Common myeloid progenitor, CD34-positive (primary cell): ENCODE measurements at regions not wholly inside any gene's neighbourhood (a gene's known extent, or its start where the extent isn't known, plus 50 kb on each side); places are given as distances from the start of the nearest gene placed in this dataset.

Source experiments
- CTCF ChIA-PET: fragments of 350-600 bp; sonication (Branson Sonifier 250); formaldehyde crosslinking; loops from one replicate; lab custom pipeline; 2021; ENCODE audit warnings: antibody characterized with exemption; lab: Charles Lee
- POLR2A ChIA-PET: fragments of 350-600 bp; sonication (Branson Sonifier 250); formaldehyde crosslinking; loops from one replicate; lab custom pipeline; 2021; ENCODE audit warnings: antibody characterized with exemption; lab: Charles Lee
- DNase-seq, 3 donors: peaks; one replicate each; pipeline versions ENCODE4 v3.0.0 to v3.0.0-alpha.2; 2013
- H3K27ac ChIP-seq, 2 experiments: 1 replicate in 1 of 2; 2 replicates in 1 of 2; pipeline ENCODE4 v1.7.0; 2013; ENCODE audit warnings: inconsistent platforms in 2 of 2, low read length in 2 of 2, mild to moderate bottlenecking in 2 of 2, low read depth in 1 of 2, moderate library complexity in 1 of 2; ENCODE audit not compliant: severe bottlenecking in 2 of 2, insufficient read depth in 1 of 2, poor library complexity in 1 of 2
- H3K27me3 ChIP-seq, 5 experiments: replicated peaks in 2 of 5; 1 replicate in 3 of 5; 2 replicates in 2 of 5; pipeline versions ENCODE4 v1.6.1 to v1.7.0; 2013; ENCODE audit warnings: low read length in 4 of 5, mild to moderate bottlenecking in 2 of 5, moderate library complexity in 2 of 5, inconsistent platforms in 1 of 5; ENCODE audit not compliant: insufficient read depth in 5 of 5, control insufficient read depth in 4 of 5
- H3K36me3 ChIP-seq, 4 experiments: 1 replicate in 2 of 4; 2 replicates in 2 of 4; pipeline versions ENCODE4 v1.6.1 to v1.7.0; 2013; ENCODE audit warnings: low read length in 3 of 4, control low read depth in 1 of 4, mild to moderate bottlenecking in 1 of 4; ENCODE audit not compliant: control insufficient read depth in 4 of 4, insufficient read depth in 4 of 4
- H3K4me1 ChIP-seq, 4 experiments: 1 replicate in 3 of 4; 2 replicates in 1 of 4; pipeline versions ENCODE4 v1.6.1 to v1.7.1; 2013; ENCODE audit warnings: low read length in 3 of 4, mild to moderate bottlenecking in 3 of 4, control low read depth in 1 of 4, inconsistent platforms in 1 of 4, moderate library complexity in 1 of 4; ENCODE audit not compliant: control insufficient read depth in 4 of 4, insufficient read depth in 4 of 4; ENCODE audit errors: control extremely low read depth in 1 of 4
- H3K4me3 ChIP-seq, 7 experiments: 1 replicate in 4 of 7; 2 replicates in 3 of 7; pipeline versions ENCODE4 v1.5.1 to v1.7.0; 2013; ENCODE audit warnings: mild to moderate bottlenecking in 7 of 7, low read length in 6 of 7, moderate library complexity in 6 of 7, inconsistent platforms in 2 of 7, low read depth in 2 of 7, control low read depth in 1 of 7; ENCODE audit not compliant: insufficient read depth in 4 of 7, control insufficient read depth in 1 of 7; ENCODE audit errors: extremely low read depth in 1 of 7
- H3K9me3 ChIP-seq, 5 experiments: 1 replicate in 4 of 5; 2 replicates in 1 of 5; pipeline versions ENCODE4 v1.6.1 to v1.7.1; 2013; ENCODE audit warnings: low read length in 4 of 5, mild to moderate bottlenecking in 2 of 5, inconsistent platforms in 1 of 5, low read depth in 1 of 5, moderate library complexity in 1 of 5; ENCODE audit not compliant: control insufficient read depth in 4 of 5, insufficient read depth in 2 of 5; ENCODE audit errors: control extremely low read depth in 1 of 5
- WGBS: methylation state at CpG from one replicate; pipeline ENCODE4 v1.1.5; 2013; ENCODE audit not compliant: insufficient coverage; 5-methylcytosine and 5-hydroxymethylcytosine counted together

DNA sequence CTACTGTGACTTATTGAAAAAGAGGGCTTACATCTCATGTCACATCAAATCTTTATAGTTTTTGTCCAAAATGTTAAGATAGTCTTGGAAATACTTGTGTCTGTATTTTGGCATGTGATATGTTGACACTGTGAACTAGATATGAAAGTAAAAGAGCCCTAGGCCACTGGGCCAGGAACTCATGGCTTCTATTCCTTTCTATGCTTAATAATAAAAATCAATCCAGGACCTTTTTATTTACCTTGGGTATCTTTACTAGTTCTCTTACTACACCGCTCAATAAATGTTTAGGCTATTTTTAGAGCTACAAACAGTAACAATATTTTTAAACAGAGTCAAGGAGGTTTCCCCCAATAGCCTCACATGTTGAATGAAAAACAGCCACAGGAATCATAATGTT lies 348.6 kb upstream of the SLC24A2 start:
- Histone ChIP-seq H3K9me3 (no peaks in the 10 kb centered on the region), H3K36me3 (no peaks in the 10 kb centered on the region), H3K27me3 (no peaks in the 10 kb centered on the region), H3K4me1 (no peaks in the 10 kb centered on the region), H3K27ac (no peak overlapping the region), H3K4me3 (no peak overlapping the region)
- no peak for DNase-seq
- 100% methylated on average over 1 of the region's 1 CpG for WGBS
- CTCF ChIA-PET = no interaction called here
- POLR2A ChIA-PET = no interaction called here

DNA sequence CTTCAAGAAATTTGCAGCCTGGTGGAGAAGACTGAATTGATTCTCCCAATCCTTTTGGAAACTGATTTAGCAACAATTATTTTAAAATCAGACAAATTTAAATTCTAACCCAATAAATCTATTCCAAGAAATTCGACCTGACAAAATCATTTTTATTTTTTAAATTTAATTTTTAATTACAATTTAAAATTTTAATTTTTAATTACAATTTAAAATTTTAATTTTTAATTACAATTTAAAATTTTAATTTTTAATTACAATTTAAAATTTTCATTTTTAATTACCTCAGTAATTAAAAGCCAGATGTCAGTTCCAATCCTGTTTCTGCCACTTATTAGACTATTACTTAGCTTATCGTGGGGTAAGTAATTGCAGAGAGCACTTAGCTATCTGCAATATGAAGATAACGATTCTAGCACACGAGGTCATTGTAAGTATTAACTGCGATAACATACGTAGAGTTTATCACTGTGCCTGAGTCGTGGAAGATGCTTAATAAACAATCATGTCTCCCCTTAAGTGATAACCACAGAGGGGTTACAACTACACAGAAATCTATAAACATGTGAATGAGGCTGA lies 346.4 kb upstream of the SLC24A2 start:
- H3K27me3 ChIP-seq = no peaks in the 10 kb centered on the region
- no peak overlapping the region for H3K4me3 ChIP-seq
- ChIA-PET POLR2A (no interaction called here), CTCF (no interaction called here)
- no peaks in the 10 kb centered on the region for H3K9me3 ChIP-seq
- H3K27ac ChIP-seq = no peak overlapping the region
- WGBS = 94% methylated on average over 5 of the region's 7 CpGs
- no peaks in the 10 kb centered on the region for H3K36me3 ChIP-seq
- no peak for DNase-seq
- H3K4me1 ChIP-seq = no peaks in the 10 kb centered on the region

DNA sequence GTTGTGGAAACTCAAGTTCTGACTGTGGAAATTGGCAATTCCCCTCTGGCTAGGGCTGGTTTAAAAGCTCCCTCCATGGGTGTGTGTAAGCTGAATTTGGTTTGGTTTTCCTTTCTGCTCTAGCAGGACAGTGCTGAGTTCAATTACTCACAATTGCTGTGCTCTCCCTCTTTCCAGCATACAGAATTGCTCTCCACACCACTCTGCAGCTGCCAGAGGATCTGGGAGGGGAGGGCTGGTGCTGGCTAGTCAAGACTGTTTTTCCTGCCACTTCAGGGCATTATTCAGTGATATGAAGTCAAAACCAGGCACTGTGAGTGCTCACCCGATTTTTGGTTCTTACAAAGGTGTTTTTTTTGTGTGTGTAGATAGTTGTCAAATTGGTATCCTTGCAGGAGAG lies 336.9 kb upstream of the SLC24A2 start:
- Histone ChIP-seq H3K9me3 (peaks cover 0 to 5% (median 0%) of the 10 kb centered on the region in 5 experiments), H3K4me1 (no peaks in the 10 kb centered on the region), H3K27ac (no peak overlapping the region), H3K27me3 (no peaks in the 10 kb centered on the region), H3K4me3 (no peak overlapping the region), H3K36me3 (no peaks in the 10 kb centered on the region)
- ChIA-PET POLR2A (no interaction called here), CTCF (interaction anchor here (1.0 kb wide), 1 partner anchor 11 kb away, joined by 3 read pairs; no protein-coding TSS in a partner anchor)
- no peak for DNase-seq
- WGBS = 89% methylated on average over 1 of the region's 1 CpG

DNA sequence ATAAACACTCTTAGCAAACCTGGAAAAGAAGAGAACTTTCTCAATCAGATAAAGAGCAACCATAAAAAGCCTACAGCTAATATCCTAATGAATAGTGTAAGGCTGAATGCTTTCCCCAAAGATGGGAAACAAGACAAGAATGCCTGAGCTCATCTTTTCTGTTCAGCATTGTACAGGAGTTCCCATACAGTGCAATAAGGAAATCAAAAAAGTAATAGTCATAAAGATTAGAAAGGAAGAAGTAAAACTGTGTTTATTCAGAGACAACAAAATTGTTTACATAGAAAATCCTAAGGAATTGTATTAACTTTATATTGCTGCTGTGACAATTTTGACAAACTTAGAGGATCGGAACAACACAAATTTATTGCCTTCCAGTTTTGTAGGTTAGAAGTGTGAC lies 330.7 kb upstream of the SLC24A2 start:
- POLR2A ChIA-PET = no interaction called here
- Histone ChIP-seq H3K36me3 (no peaks in the 10 kb centered on the region), H3K4me1 (peaks cover 0 to 11% (median 4%) of the 10 kb centered on the region in 4 experiments), H3K27me3 (no peaks in the 10 kb centered on the region), H3K4me3 (no peak overlapping the region), H3K27ac (no peak overlapping the region), H3K9me3 (peaks cover 0 to 13% (median 4%) of the 10 kb centered on the region in 5 experiments)
- CTCF ChIA-PET = no interaction called here
- DNase-seq = no peak
- WGBS = 100% methylated on average over 1 of the region's 1 CpG

DNA sequence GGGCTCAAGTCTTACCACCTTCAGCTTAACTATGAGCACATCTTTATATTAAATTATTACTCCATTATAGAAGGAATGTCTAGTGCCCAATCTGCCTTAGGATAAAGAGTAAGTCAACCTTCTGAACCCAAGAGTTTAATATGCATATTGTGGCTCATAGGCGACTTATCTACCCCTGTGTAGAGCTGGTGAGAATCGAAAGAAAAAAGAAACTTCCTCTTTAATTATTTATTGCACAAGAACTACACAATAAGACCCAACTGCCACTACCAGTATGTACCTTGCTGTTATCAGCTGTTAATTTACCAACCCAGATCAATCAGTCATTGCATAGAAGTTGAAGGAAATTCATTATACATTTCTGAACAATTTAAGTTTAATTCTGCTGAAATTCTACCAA lies 329.1 kb upstream of the SLC24A2 start:
- Histone ChIP-seq H3K27ac (no peak overlapping the region), H3K4me3 (no peak overlapping the region), H3K4me1 (peaks cover 0 to 11% (median 4%) of the 10 kb centered on the region in 4 experiments), H3K27me3 (no peaks in the 10 kb centered on the region), H3K36me3 (no peaks in the 10 kb centered on the region), H3K9me3 (peaks cover 0 to 18% (median 8%) of the 10 kb centered on the region in 5 experiments)
- POLR2A ChIA-PET = no interaction called here
- no CpG with 5 or more reads among the region's 2 CpGs for WGBS
- CTCF ChIA-PET = no interaction called here
- DNase-seq = peak; percentile 19 to 84 (median 75)

DNA sequence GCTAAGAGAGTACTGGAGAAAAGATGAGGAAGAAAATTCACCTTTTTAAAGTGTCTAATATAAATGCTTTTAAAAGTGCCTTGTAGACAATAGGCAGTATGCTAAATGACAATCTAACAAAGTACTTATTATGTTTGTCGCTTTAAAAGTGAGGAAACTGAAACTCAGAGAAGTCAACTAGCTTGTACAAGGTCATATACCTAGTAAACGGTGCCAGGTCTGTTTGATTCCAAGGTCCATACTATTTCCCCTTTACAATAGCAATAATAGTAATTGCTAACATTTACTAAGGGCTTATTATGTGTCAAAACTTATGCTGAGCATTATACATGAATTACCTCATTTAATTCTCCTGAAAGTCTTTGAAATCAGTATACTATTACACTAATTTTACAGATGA lies 328.6 kb upstream of the SLC24A2 start:
- ChIA-PET CTCF (no interaction called here), POLR2A (no interaction called here)
- Histone ChIP-seq H3K4me3 (no peak overlapping the region), H3K36me3 (no peaks in the 10 kb centered on the region), H3K27ac (no peak overlapping the region), H3K27me3 (no peaks in the 10 kb centered on the region), H3K9me3 (peaks cover 0 to 18% (median 8%) of the 10 kb centered on the region in 5 experiments), H3K4me1 (peaks cover 0 to 11% (median 4%) of the 10 kb centered on the region in 4 experiments)
- WGBS = no CpG with 5 or more reads among the region's 2 CpGs
- no peak for DNase-seq

DNA sequence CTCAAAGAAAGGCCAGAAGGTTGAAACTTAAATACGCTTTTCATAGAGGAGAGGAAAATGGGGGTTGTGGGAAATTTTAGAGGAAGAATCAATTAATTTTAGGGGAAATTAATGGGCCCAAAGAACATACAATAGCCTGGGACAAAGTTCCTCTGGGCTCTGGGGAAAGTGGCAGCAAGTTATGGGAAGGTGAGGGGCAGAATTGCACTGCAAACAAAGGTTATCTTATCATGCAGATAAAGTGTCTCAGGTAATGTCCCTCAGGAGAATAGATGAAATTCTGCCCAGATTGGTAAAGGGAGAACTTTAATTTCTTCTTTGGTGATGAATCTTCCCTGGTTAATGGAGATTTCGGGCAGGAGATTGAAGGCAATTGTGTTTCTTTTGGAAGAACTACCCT lies 326.1 kb upstream of the SLC24A2 start:
- CTCF ChIA-PET = no interaction called here
- peaks cover 0 to 11% (median 4%) of the 10 kb centered on the region in 4 experiments for H3K4me1 ChIP-seq

More for the DNA sequence above, 326.1 kb upstream of the SLC24A2 start:
- no peaks in the 10 kb centered on the region for H3K36me3 ChIP-seq
- no peak for DNase-seq
- POLR2A ChIA-PET = no interaction called here
- H3K4me3 ChIP-seq = no peak overlapping the region
- 93% methylated on average over 2 of the region's 2 CpGs for WGBS
- H3K27ac ChIP-seq = no peak overlapping the region
- peaks cover 0 to 15% (median 8%) of the 10 kb centered on the region in 5 experiments for H3K9me3 ChIP-seq
- no peaks in the 10 kb centered on the region for H3K27me3 ChIP-seq
